GM19463 (cell line): ENCODE measurements at regions not wholly inside any gene's neighbourhood (a gene's known extent, or its start where the extent isn't known, plus 50 kb on each side); places are given as distances from the start of the nearest gene placed in this dataset.

Experiments
- ATAC-seq: cut with Tn5 transposase; IDR thresholded peaks from one replicate; pipeline ENCODE4 v1.9.1; 2021; ENCODE audit warnings: mild to moderate bottlenecking, moderate library complexity; ENCODE audit not compliant: unreplicated experiment

- no peak for ATAC-seq
Measured at GRCh38 chr5:40416098-40416497, 263.6 kb upstream of the PTGER4 start.

GRCh38 chr5:40414922-40415321 is 264.8 kb upstream of the PTGER4 start:
- ATAC-seq: no peak

GRCh38 chr5:40413743-40414142 is 266.0 kb upstream of the PTGER4 start:
- ATAC-seq: no peak

- ATAC-seq: no peak
Measured at GRCh38 chr5:40412771-40413170, 266.9 kb upstream of the PTGER4 start.

- ATAC-seq: no peak
Measured at GRCh38 chr5:40410964-40411635, 268.6 kb upstream of the PTGER4 start.

GRCh38 chr5:40410231-40410861 is 269.4 kb upstream of the PTGER4 start:
- no peak for ATAC-seq

- no peak for ATAC-seq
Measured at GRCh38 chr5:40409601-40410000, 270.1 kb upstream of the PTGER4 start.

- peak; percentile 37 for ATAC-seq
Measured at GRCh38 chr5:40406741-40407211, 272.9 kb upstream of the PTGER4 start.

- ATAC-seq: no peak
Measured at GRCh38 chr5:40405996-40406740, 273.5 kb upstream of the PTGER4 start.

- no peak for ATAC-seq
Measured at GRCh38 chr5:40405230-40405629, 274.5 kb upstream of the PTGER4 start.

- peak; percentile 53 for ATAC-seq
Measured at GRCh38 chr5:40404613-40405012, 275.1 kb upstream of the PTGER4 start.

- ATAC-seq: no peak
Measured at GRCh38 chr5:40402007-40402364, 277.7 kb upstream of the PTGER4 start.

- ATAC-seq: peak; percentile 69
Measured at GRCh38 chr5:40401284-40402006, 278.3 kb upstream of the PTGER4 start.

- ATAC-seq: no peak
Measured at GRCh38 chr5:40400245-40400644, 279.5 kb upstream of the PTGER4 start.

GRCh38 chr5:40399349-40399748 is 280.4 kb upstream of the PTGER4 start:
- no peak for ATAC-seq

GRCh38 chr5:40397976-40398375 is 281.7 kb upstream of the PTGER4 start:
- ATAC-seq: no peak

GRCh38 chr5:40397091-40397490 is 282.6 kb upstream of the PTGER4 start:
- ATAC-seq: no peak

GRCh38 chr5:40396317-40396716 is 283.4 kb upstream of the PTGER4 start:
- no peak for ATAC-seq

- ATAC-seq: no peak
Measured at GRCh38 chr5:40395251-40395650, 284.5 kb upstream of the PTGER4 start.

- ATAC-seq: no peak
Measured at GRCh38 chr5:40394698-40395097, 285.0 kb upstream of the PTGER4 start.

- no peak for ATAC-seq
Measured at GRCh38 chr5:40391642-40392041, 288.1 kb upstream of the PTGER4 start.
